CD14-positive monocyte (primary cell): ENCODE measurements at regions not wholly inside any gene's neighbourhood (a gene's known extent, or its start where the extent isn't known, plus 50 kb on each side); places are given as distances from the start of the nearest gene placed in this dataset.

Experiments used
- DNase-seq, 3 donors: peaks; one replicate each; pipeline ENCODE4 v3.0.0-alpha.2; 2011 to 2022
- H2AFZ ChIP-seq: 2 replicates; pipeline ENCODE4 v1.6.0; 2012; ENCODE audit warnings: mild to moderate bottlenecking, low read depth, low read length, inconsistent platforms; ENCODE audit not compliant: insufficient read depth, poor library complexity, severe bottlenecking
- H3K27ac ChIP-seq, 2 donors: 1 replicate in 1 of 2; 2 replicates in 1 of 2; pipeline ENCODE4 v1.5.1; 2012 to 2013; ENCODE audit warnings: low read length in 2 of 2, control low read depth in 1 of 2, inconsistent platforms in 1 of 2, low read depth in 1 of 2, mild to moderate bottlenecking in 1 of 2
- H3K27me3 ChIP-seq, 2 donors: one replicate each; pipeline versions ENCODE4 v1.6.0 to v1.6.1; 2011 to 2013; ENCODE audit warnings: low read length in 2 of 2; ENCODE audit not compliant: control insufficient read depth in 2 of 2, insufficient read depth in 2 of 2
- H3K36me3 ChIP-seq, 2 donors: replicated peaks in 1 of 2; 1 replicate in 1 of 2; 2 replicates in 1 of 2; pipeline versions ENCODE4 v1.5.1 to v1.6.1; 2012 to 2013; ENCODE audit warnings: low read length in 2 of 2, control low read depth in 1 of 2, inconsistent platforms in 1 of 2, mild to moderate bottlenecking in 1 of 2; ENCODE audit not compliant: insufficient read depth in 2 of 2, control insufficient read depth in 1 of 2
- H3K4me1 ChIP-seq, 2 donors: 1 replicate in 1 of 2; 2 replicates in 1 of 2; pipeline versions ENCODE4 v1.5.1 to v1.6.1; 2012 to 2013; ENCODE audit warnings: low read length in 2 of 2, control low read depth in 1 of 2, inconsistent platforms in 1 of 2, mild to moderate bottlenecking in 1 of 2, moderate library complexity in 1 of 2; ENCODE audit not compliant: insufficient read depth in 2 of 2, control insufficient read depth in 1 of 2
- H3K4me2 ChIP-seq: replicated peaks from 2 replicates; pipeline ENCODE3; 2012; ENCODE audit warnings: low read length, moderate library complexity, mild to moderate bottlenecking; ENCODE audit not compliant: poor library complexity, severe bottlenecking; ENCODE audit errors: extremely low read depth
- H3K4me3 ChIP-seq, 3 experiments: fragments of 200-600 bp in 1 of 3; sonication (generic) in 1 of 3; replicated peaks in 1 of 3; 1 replicate in 2 of 3; 2 replicates in 1 of 3; pipeline ENCODE4 v1.5.1; 2011 to 2013; ENCODE audit warnings: low read length in 3 of 3, mild to moderate bottlenecking in 3 of 3, control low read depth in 2 of 3, low read depth in 2 of 3, inconsistent platforms in 1 of 3, moderate library complexity in 1 of 3
- H3K79me2 ChIP-seq: 2 replicates; pipeline ENCODE4 v1.6.0; 2012; ENCODE audit warnings: mild to moderate bottlenecking, control low read depth, inconsistent platforms, low read length, moderate library complexity; ENCODE audit not compliant: insufficient read depth
- H3K9ac ChIP-seq: 2 replicates; pipeline ENCODE4 v1.6.0; 2017; ENCODE audit warnings: low read length, mild to moderate bottlenecking; ENCODE audit not compliant: insufficient read depth, poor library complexity, severe bottlenecking
- H3K9me3 ChIP-seq, 2 donors: replicated peaks in 1 of 2; 1 replicate in 1 of 2; 2 replicates in 1 of 2; pipeline versions ENCODE4 v1.5.1 to v1.6.1; 2012 to 2013; ENCODE audit warnings: low read length in 2 of 2, control low read depth in 1 of 2; ENCODE audit not compliant: control insufficient read depth in 1 of 2, insufficient read depth in 1 of 2
- H4K20me1 ChIP-seq: 2 replicates; pipeline ENCODE4 v1.6.0; 2012; ENCODE audit warnings: mild to moderate bottlenecking, low read length, control low read depth, moderate library complexity; ENCODE audit not compliant: insufficient read depth
- H3K27ac Mint-ChIP-seq, 7 donors: one replicate each; pipeline ENCODE4 v1.8.0; 2020; ENCODE audit warnings: mild to moderate bottlenecking in 7 of 7, mixed read lengths in 7 of 7, moderate library complexity in 6 of 7, inconsistent platforms in 2 of 7
- H3K27me3 Mint-ChIP-seq, 3 donors: one replicate each; pipeline ENCODE4 v1.8.0; 2021 to 2022; ENCODE audit warnings: low read depth in 3 of 3, mild to moderate bottlenecking in 3 of 3, mixed read lengths in 3 of 3, moderate library complexity in 3 of 3, inconsistent platforms in 1 of 3
- H3K36me3 Mint-ChIP-seq, 2 donors: one replicate each; pipeline ENCODE4 v1.8.0; 2020; ENCODE audit warnings: mixed read lengths in 2 of 2, inconsistent platforms in 1 of 2, mild to moderate bottlenecking in 1 of 2
- H3K4me1 Mint-ChIP-seq: one replicate; pipeline ENCODE4 v1.8.0; 2020; ENCODE audit warnings: mild to moderate bottlenecking, mixed read lengths
- H3K4me3 Mint-ChIP-seq, 2 donors: one replicate each; pipeline ENCODE4 v1.8.0; 2020; ENCODE audit warnings: mild to moderate bottlenecking in 2 of 2, mixed read lengths in 2 of 2, moderate library complexity in 1 of 2
- H3K9me3 Mint-ChIP-seq, 7 donors: one replicate each; pipeline ENCODE4 v1.8.0; 2020 to 2022; ENCODE audit warnings: mixed read lengths in 7 of 7, mild to moderate bottlenecking in 6 of 7, moderate library complexity in 6 of 7, inconsistent platforms in 2 of 7
- WGBS: methylation state at CpG from one replicate; pipeline ENCODE4 v1.1.5; 2013; ENCODE audit warnings: missing lambda C conversion rate; ENCODE audit not compliant: insufficient coverage; 5-methylcytosine and 5-hydroxymethylcytosine counted together
- intact Hi-C, 2 donors: fragments of 100-400 bp; cut with micrococcal nuclease; formaldehyde crosslinking; loops; one replicate each; pipeline versions ENCODE4 v1.15.0 to v1.15.1; 2023
- TF ChIP-seq, protein P1 (sequence below): fragments of 200-600 bp; IDR thresholded peaks from one replicate; pipeline ENCODE4 v1.8.0; 2022; ENCODE audit warnings: antibody characterized with exemption, mild to moderate bottlenecking

GRCh38 chr3:101156787-101157345, 163.5 kb downstream of the IMPG2 start:
- no peaks in the 10 kb centered on the region for H3K36me3 Mint-ChIP-seq

GRCh38 chr3:101155825-101156224, 162.6 kb upstream of the ABI3BP start:
- no peaks in the 10 kb centered on the region for H3K79me2 ChIP-seq
- no peak for DNase-seq
- H3K4me2 ChIP-seq = no peak overlapping the region
- Mint-ChIP-seq H3K36me3 (no peaks in the 10 kb centered on the region), H3K9me3 (peaks cover 0 to 7% (median 2%) of the 10 kb centered on the region in 7 donors), H3K27me3 (no peaks in the 10 kb centered on the region), H3K4me1 (no peaks in the 10 kb centered on the region), H3K27ac (no peak overlapping the region), H3K4me3 (no peak overlapping the region)
- H4K20me1 ChIP-seq = no peaks in the 10 kb centered on the region
- H3K36me3 ChIP-seq = no peaks in the 10 kb centered on the region
- H3K4me1 ChIP-seq = no peaks in the 10 kb centered on the region
- TF ChIP-seq, protein P1, sequence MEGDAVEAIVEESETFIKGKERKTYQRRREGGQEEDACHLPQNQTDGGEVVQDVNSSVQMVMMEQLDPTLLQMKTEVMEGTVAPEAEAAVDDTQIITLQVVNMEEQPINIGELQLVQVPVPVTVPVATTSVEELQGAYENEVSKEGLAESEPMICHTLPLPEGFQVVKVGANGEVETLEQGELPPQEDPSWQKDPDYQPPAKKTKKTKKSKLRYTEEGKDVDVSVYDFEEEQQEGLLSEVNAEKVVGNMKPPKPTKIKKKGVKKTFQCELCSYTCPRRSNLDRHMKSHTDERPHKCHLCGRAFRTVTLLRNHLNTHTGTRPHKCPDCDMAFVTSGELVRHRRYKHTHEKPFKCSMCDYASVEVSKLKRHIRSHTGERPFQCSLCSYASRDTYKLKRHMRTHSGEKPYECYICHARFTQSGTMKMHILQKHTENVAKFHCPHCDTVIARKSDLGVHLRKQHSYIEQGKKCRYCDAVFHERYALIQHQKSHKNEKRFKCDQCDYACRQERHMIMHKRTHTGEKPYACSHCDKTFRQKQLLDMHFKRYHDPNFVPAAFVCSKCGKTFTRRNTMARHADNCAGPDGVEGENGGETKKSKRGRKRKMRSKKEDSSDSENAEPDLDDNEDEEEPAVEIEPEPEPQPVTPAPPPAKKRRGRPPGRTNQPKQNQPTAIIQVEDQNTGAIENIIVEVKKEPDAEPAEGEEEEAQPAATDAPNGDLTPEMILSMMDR = no peak
- no peaks in the 10 kb centered on the region for H3K27me3 ChIP-seq
- no peak overlapping the region for H2AFZ ChIP-seq
- intact Hi-C loops = no loop called here
- H3K9ac ChIP-seq = no peak overlapping the region
- H3K9me3 ChIP-seq = no peaks in the 10 kb centered on the region
- H3K4me3 ChIP-seq = no peak overlapping the region
- no peak overlapping the region for H3K27ac ChIP-seq

More at GRCh38 chr3:101156787-101157345, 163.5 kb downstream of the IMPG2 start:
- no CpG with 5 or more reads among the region's 1 CpG for WGBS
- H3K4me1 ChIP-seq = no peaks in the 10 kb centered on the region
- H4K20me1 ChIP-seq = no peaks in the 10 kb centered on the region
- H3K9me3 ChIP-seq = no peaks in the 10 kb centered on the region
- H3K36me3 ChIP-seq = no peaks in the 10 kb centered on the region
- intact Hi-C loops = no loop called here
- Mint-ChIP-seq H3K9me3 (peaks cover 0 to 7% (median 2%) of the 10 kb centered on the region in 7 donors), H3K4me3 (no peak overlapping the region), H3K4me1 (no peaks in the 10 kb centered on the region), H3K27ac (no peak overlapping the region), H3K27me3 (peaks cover 0 to 2% (median 0%) of the 10 kb centered on the region in 3 donors)
- TF ChIP-seq, protein P1 = no peak
- no peak overlapping the region for H3K4me3 ChIP-seq
- no peaks in the 10 kb centered on the region for H3K79me2 ChIP-seq
- no peak overlapping the region for H3K4me2 ChIP-seq
- no peak overlapping the region for H3K27ac ChIP-seq
- no peak for DNase-seq
- no peak overlapping the region for H2AFZ ChIP-seq
- no peaks in the 10 kb centered on the region for H3K27me3 ChIP-seq
- no peak overlapping the region for H3K9ac ChIP-seq
